NCI-H526 treated with DMSO at 0.1 percent for 48 hours (cell line): ENCODE measurements at regions not wholly inside any gene's neighbourhood (a gene's known extent, or its start where the extent isn't known, plus 50 kb on each side); places are given as distances from the start of the nearest gene placed in this dataset.
"Not testable (repeated sequence)": the region's sequence is repeated elsewhere in the genome, so short reads cannot be mapped to it uniquely, and the experiment has no call there.

ENCODE experiments used
- DNase-seq: peaks from one replicate; lab custom pipeline; 2025; lab: John Stamatoyannopoulos, UW

- DNase-seq = not testable (repeated sequence)
Observed at GRCh38 chr4:8972635-8973034, 101.0 kb upstream of the HMX1 start.

GRCh38 chr4:8965896-8966295, 94.3 kb upstream of the HMX1 start:
- DNase-seq = not testable (repeated sequence)

GRCh38 chr4:8964201-8964788, 92.7 kb upstream of the HMX1 start:
- not testable (repeated sequence) for DNase-seq

DNA sequence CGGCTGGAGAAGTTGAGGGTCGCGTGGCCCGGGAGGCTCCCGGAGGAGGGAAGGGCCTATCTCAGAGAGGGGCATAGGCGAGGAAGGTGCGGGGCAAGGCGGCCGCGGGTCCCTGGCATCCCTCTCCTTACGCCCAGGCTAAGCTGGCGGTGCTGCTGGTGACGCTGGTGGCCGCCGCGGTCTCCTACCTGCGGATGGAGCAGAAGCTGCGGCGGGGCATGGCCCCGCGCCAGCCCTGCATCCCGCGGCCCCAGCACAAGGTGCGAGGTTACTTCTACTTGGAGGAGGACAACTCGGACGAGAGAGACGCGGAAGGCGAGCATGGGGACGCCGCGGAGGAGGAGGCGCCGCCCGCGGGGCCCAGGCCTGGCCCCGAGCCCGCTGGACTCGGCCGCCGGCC, 91.9 kb upstream of the HMX1 start:
- not testable (repeated sequence) for DNase-seq

DNA sequence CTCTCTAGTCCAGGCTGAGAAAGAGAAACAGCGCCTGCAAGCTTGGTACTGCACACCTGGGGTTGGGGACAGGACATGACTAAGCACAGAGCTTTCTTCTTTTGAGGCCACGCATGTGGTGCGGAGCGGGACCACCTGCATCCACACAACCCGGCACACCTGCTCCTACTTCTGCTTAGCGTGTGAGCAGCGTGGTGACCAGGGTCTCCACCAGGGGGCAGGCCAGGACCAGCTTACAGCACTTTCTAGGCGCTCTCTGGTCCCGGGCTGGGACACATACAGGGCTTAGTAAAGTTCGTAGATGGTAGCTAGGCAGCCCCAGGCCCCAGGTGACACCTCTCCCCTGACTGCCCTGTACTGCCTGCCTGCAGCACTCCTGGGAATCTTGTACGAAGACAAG, 89.7 kb upstream of the HMX1 start:
- DNase-seq = peak; percentile 28

GRCh38 chr4:8959471-8959870, 87.8 kb upstream of the HMX1 start:
- DNase-seq = not testable (repeated sequence)

DNA sequence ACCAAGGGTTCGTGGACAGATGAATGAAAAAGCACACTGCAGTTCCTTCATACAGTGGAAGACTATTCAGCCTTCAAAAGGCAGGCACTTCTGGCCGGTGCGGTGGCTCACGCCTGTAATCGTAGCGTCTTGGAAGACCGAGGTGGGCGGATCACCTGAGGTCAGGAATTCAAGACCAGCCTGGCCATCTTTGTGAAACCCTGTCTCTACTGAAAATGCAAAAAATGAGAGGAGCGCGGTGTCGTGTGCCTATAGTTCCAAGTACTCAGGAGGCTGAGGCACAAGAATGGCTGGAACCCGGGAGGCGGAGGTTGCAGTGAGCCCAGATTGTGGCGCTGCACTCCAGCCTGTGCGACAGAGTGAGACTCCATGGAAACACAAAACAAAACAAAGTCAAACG, 82.4 kb upstream of the HMX1 start:
- DNase-seq = not testable (repeated sequence)

GRCh38 chr4:8952791-8953190, 81.2 kb upstream of the HMX1 start:
- not testable (repeated sequence) for DNase-seq

GRCh38 chr4:8952109-8952508, 80.5 kb upstream of the HMX1 start:
- DNase-seq = not testable (repeated sequence)

GRCh38 chr4:8945506-8945905, 73.9 kb upstream of the HMX1 start:
- not testable (repeated sequence) for DNase-seq

- not testable (repeated sequence) for DNase-seq
Observed at GRCh38 chr4:8943367-8943766, 71.7 kb upstream of the HMX1 start.

GRCh38 chr4:8942088-8942487, 70.4 kb upstream of the HMX1 start:
- DNase-seq = not testable (repeated sequence)

DNA sequence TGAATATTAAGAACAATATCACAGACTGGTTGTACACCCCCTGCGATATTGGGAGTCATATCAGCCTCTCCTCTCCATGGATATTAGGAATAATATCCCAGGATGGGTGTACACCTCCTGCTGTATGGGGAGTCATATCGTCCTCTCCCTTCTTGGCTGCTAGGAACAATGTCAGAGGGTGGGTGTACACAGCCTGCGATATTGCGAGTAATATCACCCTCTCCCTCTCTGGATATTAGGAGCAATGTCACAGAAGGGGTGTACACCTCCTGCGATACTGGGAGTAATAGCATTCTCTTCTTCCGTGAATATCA, 69.8 kb upstream of the HMX1 start:
- DNase-seq = not testable (repeated sequence)

GRCh38 chr4:8940792-8941491, 69.3 kb upstream of the HMX1 start:
- no peak for DNase-seq

GRCh38 chr4:8939840-8940742, 68.5 kb upstream of the HMX1 start:
- no peak for DNase-seq

DNA sequence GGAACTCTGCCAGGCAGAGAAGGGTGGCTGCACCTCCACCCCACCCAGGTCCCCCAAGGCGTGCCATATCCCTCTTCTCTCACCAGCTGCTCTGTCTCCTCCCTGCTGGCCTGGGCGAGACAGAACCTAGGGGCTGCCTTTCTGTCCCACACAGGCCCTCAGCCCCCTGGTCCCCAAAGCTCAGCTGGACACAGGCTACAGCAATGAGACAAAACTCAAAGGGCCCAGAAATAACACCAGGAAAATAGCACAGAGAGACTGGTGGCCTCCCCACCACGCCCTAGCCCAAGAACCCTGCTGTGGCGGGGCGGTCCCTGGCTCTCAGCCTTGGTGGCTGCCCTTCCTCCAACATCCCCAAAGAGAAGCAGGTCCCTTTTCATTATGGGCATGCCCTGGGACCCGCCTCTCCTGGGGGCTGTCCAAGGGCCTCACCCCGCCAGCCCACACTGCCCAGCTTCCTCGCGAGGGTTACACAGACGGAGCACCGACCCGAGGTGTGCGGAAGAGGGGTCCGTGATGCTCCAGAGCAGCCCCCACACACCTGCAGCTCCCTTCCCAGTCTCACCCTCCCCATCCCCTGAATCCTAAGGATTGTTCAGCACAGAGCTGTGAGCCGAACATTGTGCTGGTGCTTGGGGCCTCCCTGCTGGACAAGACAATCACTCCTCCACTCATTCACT, 67.7 kb upstream of the HMX1 start:
- DNase-seq = no peak

GRCh38 chr4:8938623-8939022, 67.0 kb upstream of the HMX1 start:
- DNase-seq = no peak

DNA sequence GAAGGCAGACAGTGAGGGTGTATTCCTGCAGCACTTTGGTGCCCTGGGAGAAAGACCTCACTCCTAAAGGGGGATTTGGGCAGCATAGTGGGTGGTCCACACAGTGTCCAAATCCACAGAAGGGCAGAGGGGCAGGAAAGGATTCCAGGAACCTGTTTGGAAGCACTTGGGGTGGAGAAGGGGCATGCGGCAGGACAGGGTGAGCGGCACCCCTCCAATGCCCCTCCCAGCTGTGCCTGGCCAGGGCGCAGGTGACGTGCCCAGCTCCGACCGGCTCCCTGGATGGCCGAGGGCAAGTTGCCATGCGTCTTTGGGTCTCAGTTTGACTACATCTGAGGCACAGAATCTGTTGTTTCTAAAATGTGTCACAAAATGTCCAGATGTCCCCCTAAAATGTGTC, 66.5 kb upstream of the HMX1 start:
- no peak for DNase-seq

GRCh38 chr4:8932884-8933283, 61.2 kb upstream of the HMX1 start:
- DNase-seq = no peak

- no peak for DNase-seq
Observed at GRCh38 chr4:8928074-8928473, 56.4 kb upstream of the HMX1 start.

- no peak for DNase-seq
Observed at GRCh38 chr4:8922481-8922880, 50.8 kb upstream of the HMX1 start.

GRCh38 chr4:8921465-8921864, 49.8 kb upstream of the HMX1 start:
- no peak for DNase-seq
